T-helper 9 cell (primary cell): ENCODE measurements at regions not wholly inside any gene's neighbourhood (a gene's known extent, or its start where the extent isn't known, plus 50 kb on each side); places are given as distances from the start of the nearest gene placed in this dataset.
"Not testable (repeated sequence)": the region's sequence is repeated elsewhere in the genome, so short reads cannot be mapped to it uniquely, and the experiment has no call there.

ENCODE experiments used
- DNase-seq: peaks from one replicate; pipeline ENCODE4 v3.0.0-alpha.2; 2020

GRCh38 chr4:10806953-10807645 is 122.5 kb upstream of the CLNK start:
- no peak for DNase-seq

- no peak for DNase-seq
These were observed 119.3 kb upstream of the CLNK start for GRCh38 chr4:10803713-10804343.

DNA sequence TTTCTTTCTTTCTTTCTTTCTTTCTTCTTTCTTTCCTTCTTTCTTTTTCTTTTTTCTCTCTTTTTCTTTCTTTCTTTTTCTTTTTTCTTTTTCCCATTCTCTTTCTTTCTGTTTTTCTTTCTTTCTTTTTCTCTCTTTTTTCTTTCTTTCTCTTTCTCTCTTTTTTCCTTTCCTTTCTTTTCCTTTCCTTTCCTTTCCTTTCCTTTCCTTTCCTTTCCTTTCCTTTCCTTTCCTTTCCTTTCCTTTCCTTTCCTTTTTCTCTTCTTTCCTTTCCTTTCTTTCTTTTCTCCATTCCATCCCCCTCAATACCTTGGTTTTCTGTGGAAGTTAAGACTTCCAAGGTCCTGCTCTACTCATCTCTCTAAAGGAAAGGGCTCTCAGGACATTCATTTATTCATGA is 102.8 kb upstream of the CLNK start:
- DNase-seq: no peak

GRCh38 chr4:10784621-10785020 is 100.1 kb upstream of the CLNK start:
- no peak for DNase-seq

GRCh38 chr4:10783351-10783750 is 98.8 kb upstream of the CLNK start:
- DNase-seq: no peak

- no peak for DNase-seq
These were observed 97.2 kb upstream of the CLNK start for GRCh38 chr4:10781805-10782204.

DNA sequence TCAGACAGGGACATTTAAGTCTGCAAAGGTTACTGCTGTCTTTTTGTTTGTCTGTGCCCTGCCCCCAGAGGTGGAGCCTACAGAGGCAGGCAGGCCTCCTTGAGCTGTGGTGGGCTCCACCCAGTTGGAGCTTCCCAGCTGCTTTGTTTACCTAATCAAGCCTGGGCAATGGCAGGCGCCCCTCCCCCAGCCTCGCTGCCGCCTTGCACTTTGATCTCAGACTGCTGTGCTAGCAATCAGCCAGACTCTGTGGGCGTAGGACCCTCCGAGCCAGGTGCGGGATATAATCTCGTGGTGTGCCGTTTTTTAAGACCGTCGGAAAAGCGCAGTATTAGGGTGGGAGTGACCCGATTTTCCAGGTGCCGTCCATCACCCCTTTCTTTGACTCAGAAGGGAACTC is 96.2 kb upstream of the CLNK start:
- not testable (repeated sequence) for DNase-seq

DNA sequence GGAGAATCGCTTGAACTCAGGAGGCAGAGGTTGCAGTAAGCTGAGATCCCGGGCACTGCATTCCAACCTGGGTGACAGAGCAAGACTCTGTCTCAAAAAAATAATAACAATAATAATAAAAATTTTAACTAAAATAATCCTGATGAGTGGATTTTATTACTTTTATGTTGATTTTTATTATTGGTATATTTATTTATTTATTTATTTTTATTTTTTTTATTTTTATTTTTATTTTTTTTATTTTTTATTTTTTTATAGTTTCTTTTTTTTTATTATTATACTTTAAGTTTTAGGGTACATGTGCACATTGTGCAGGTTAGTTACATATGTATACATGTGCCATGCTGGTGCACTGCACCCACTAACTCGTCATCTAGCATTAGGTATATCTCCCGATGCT is 90.6 kb upstream of the CLNK start:
- not testable (repeated sequence) for DNase-seq

- DNase-seq: no peak
These were observed 89.1 kb upstream of the CLNK start for GRCh38 chr4:10773656-10774055.

- no peak for DNase-seq
These were observed 88.4 kb upstream of the CLNK start for GRCh38 chr4:10773010-10773409.

GRCh38 chr4:10765386-10765785 is 80.8 kb upstream of the CLNK start:
- DNase-seq: no peak

DNA sequence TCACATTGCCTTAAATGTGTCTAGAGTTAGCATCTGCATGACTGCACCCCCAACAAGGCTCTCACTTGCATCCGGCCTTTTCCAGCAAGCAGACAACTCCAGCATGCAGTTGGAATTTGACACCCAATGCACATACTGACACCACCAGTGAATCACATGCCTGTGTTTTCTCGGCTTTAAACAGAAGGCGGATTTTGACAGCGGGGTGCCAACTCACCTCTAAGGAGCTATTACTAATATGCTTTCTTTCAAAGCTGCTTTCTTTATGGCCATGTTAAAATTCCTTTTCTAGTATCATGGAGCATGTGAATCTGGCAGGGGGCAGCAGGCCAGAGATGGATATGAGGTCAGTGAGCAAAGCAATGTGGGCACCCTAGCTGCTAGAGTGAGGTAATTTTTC is 78.0 kb upstream of the CLNK start:
- no peak for DNase-seq

GRCh38 chr4:10761903-10762302 is 77.3 kb upstream of the CLNK start:
- no peak for DNase-seq

GRCh38 chr4:10760086-10760485 is 75.5 kb upstream of the CLNK start:
- no peak for DNase-seq

DNA sequence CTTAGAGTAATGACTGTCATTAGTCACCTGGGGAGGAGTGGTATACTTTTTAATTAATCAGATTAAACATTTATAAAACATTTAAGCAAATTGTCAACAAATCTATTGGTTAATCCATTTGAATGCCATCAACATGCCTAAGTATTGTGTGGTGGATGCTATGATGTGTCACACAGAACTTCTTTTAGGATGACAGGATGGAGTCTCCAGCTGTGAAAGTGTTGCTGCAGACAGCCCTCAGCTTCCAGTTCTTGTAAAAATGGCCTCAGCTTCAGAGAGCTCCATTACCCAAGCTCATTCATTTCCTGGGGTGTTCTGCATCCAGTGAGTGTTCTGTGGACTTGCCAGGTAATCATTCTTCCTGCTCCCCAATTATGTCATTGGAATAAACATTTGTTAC is 74.3 kb upstream of the CLNK start:
- no peak for DNase-seq

DNA sequence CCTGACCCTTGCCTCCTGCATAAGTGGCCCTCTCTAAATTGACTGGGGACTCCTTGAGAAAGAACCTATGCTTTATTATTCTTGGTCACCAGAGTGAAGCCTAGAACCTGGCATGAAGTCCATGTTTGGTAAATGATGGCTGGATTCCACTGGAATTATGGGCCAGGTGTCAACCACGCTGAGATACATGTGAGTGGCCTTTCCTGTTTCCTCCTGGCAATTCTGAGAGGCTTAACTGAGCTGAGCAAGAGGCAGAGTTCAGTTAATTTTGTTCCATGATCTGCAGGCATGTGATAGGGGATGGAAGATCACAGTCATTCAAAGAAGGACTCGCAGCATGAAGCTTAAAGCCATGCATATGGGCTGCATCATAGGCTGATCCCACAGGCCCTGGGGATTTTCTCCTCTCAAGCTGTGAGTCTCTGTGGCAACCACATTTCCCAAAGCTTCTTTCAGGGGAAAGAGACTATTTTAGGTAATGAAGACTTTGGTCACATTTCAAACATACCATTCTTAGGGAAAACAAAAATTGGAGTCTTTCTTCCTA is 69.4 kb upstream of the CLNK start:
- no peak for DNase-seq

DNA sequence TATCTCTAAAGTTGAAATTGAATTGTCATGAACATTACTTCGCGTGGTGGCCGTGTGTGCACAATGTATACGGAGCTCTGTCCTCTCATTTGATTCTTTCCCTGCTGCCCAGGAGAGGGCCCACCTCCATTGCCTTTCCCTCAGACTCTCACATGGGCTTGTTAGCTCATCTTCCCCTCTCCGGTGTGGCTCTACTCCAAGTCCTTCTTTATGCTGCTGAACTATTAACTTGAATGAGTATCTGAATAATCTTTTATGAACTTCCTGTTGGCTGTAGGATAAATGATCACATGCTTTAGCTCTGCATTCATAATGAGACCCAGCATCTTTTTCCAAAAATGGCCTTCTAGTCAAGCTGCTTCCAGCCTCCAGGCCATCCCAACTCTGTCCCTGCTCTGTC is 68.8 kb upstream of the CLNK start:
- no peak for DNase-seq

DNA sequence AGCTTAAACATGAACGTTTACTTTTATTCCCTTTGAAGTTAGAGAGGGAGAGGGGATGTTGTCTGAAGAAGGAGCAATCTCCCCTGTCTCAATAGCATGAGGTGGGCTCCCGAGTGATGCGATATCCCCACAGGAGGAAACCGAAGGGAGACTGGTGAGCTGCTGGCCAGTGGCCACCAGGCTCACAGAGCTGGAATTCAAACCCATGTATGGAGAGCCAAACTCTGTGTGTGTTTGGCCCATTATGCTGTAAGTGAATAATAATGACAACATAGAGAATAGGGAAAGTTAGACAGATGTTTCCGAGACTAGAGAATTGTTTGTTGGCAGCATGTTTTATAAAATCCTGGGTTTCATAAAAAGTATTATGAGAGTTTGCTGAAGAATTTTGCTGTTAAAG is 66.1 kb upstream of the CLNK start:
- no peak for DNase-seq

GRCh38 chr4:10747186-10747585 is 62.6 kb upstream of the CLNK start:
- no peak for DNase-seq

GRCh38 chr4:10746371-10747171 is 62.0 kb upstream of the CLNK start:
- DNase-seq: no peak

DNA sequence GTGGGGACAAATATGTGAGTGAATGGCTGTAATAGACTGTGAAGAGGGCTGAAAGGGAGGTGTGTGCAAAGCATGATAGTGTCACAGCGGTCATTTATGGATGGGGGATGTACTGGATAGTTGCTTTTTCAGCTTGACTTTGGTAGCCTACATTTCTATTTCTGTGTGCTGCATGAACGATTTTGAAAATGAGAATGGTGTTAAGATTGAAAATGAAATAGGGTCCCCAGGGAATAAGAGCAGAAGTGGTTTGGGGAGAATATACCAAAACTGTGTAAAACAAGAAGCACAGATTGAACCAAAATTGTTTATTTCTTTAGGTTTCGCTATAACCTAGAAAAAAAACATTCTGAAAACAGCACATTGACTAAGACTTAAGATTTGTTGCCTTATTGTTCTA is 58.8 kb upstream of the CLNK start:
- DNase-seq: no peak

- no peak for DNase-seq
These were observed 57.6 kb upstream of the CLNK start for GRCh38 chr4:10741961-10742699.
